IMR-90 (cell line): ENCODE measurements at regions not wholly inside any gene's neighbourhood (a gene's known extent, or its start where the extent isn't known, plus 50 kb on each side); places are given as distances from the start of the nearest gene placed in this dataset.
"Not testable (repeated sequence)": the region's sequence is repeated elsewhere in the genome, so short reads cannot be mapped to it uniquely, and the experiment has no call there.

Experiments used
- ATAC-seq: fragments of 200-7000 bp; cut with Tn5 transposase; 2 replicates; pipeline ENCODE4 v1.9.1; 2020; ENCODE audit warnings: low read depth, mild to moderate bottlenecking, moderate library complexity
- BruUV-seq: library from RNA; stranded (reverse); fragments of 400-500 nt; replicated peaks from 2 replicates; lab custom pipeline; 2021; lab: Mats Ljungman, UMichigan
- CTCF ChIA-PET: fragments of 300-600 bp; formaldehyde crosslinking; extraction: SDS; loops from one replicate; lab custom pipeline; 2021; ENCODE audit warnings: antibody characterized with exemption; lab: Yijun Ruan, JAX
- POLR2A ChIA-PET: fragments of 300-600 bp; sonication (Branson Sonifier 250); formaldehyde crosslinking; loops from one replicate; lab custom pipeline; 2022; ENCODE audit warnings: antibody characterized with exemption; ENCODE audit not compliant: unreplicated experiment; lab: Charles Lee
- DNase-seq: peaks from one replicate; pipeline ENCODE4 v3.0.0; 2013
- H2AFZ ChIP-seq: replicated peaks from 2 replicates; pipeline ENCODE3; 2013; ENCODE audit warnings: low read length, mild to moderate bottlenecking; ENCODE audit not compliant: poor library complexity
- H2AK5ac ChIP-seq: 2 replicates; pipeline ENCODE4 v1.6.1; 2013; ENCODE audit warnings: low read depth, low read length, inconsistent platforms
- H2AK9ac ChIP-seq: replicated peaks from 2 replicates; pipeline ENCODE3; 2013; ENCODE audit warnings: mild to moderate bottlenecking, low read depth, low read length, moderate library complexity; ENCODE audit not compliant: poor library complexity
- H2BK120ac ChIP-seq: 2 replicates; pipeline ENCODE4 v1.6.1; 2013; ENCODE audit warnings: low read depth, low read length, inconsistent platforms
- H2BK15ac ChIP-seq: 3 replicates; pipeline ENCODE4 v1.6.1; 2013; ENCODE audit warnings: low read depth, low read length, inconsistent platforms
- H2BK20ac ChIP-seq: 2 replicates; pipeline ENCODE4 v1.6.1; 2013; ENCODE audit warnings: low read depth, mild to moderate bottlenecking, inconsistent platforms, low read length, moderate library complexity
- H2BK5ac ChIP-seq: 2 replicates; pipeline ENCODE4 v1.6.1; 2013; ENCODE audit warnings: mild to moderate bottlenecking, low read depth, low read length, inconsistent platforms; ENCODE audit not compliant: poor library complexity, severe bottlenecking
- H3K14ac ChIP-seq: replicated peaks from 2 replicates; pipeline ENCODE4 v1.6.1; 2013; ENCODE audit warnings: low read depth, low read length, inconsistent platforms
- H3K18ac ChIP-seq: 2 replicates; pipeline ENCODE4 v1.6.1; 2013; ENCODE audit warnings: low read depth, low read length, control low read depth
- H3K23ac ChIP-seq: 2 replicates; pipeline ENCODE4 v1.6.1; 2013; ENCODE audit warnings: low read depth, low read length, inconsistent platforms
- H3K27ac ChIP-seq: 2 replicates; pipeline ENCODE4 v1.5.1; 2013; ENCODE audit warnings: mild to moderate bottlenecking, control low read depth, low read length; ENCODE audit not compliant: insufficient read depth
- H3K27me3 ChIP-seq: 2 replicates; pipeline ENCODE4 v1.6.1; 2013; ENCODE audit warnings: low read length; ENCODE audit not compliant: control insufficient read depth, insufficient read depth
- H3K36me3 ChIP-seq: 2 replicates; pipeline ENCODE4 v1.6.1; 2013; ENCODE audit warnings: low read length, mixed read lengths; ENCODE audit not compliant: control insufficient read depth, insufficient read depth
- H3K4ac ChIP-seq: 2 replicates; pipeline ENCODE4 v1.6.1; 2013; ENCODE audit warnings: low read depth, low read length, inconsistent platforms
- H3K4me1 ChIP-seq: 2 replicates; pipeline ENCODE4 v1.6.1; 2013; ENCODE audit warnings: low read length, mixed read lengths; ENCODE audit not compliant: control insufficient read depth, insufficient read depth
- H3K4me2 ChIP-seq: 2 replicates; pipeline ENCODE4 v1.6.1; 2013; ENCODE audit warnings: low read depth, mild to moderate bottlenecking, control low read depth, low read length, moderate library complexity
- H3K4me3 ChIP-seq: 2 replicates; pipeline ENCODE4 v1.5.1; 2013; ENCODE audit warnings: low read depth, mild to moderate bottlenecking, control low read depth, low read length, moderate library complexity; ENCODE audit not compliant: insufficient read depth
- H3K56ac ChIP-seq: 2 replicates; pipeline ENCODE4 v1.6.1; 2013; ENCODE audit warnings: low read length, inconsistent platforms; ENCODE audit not compliant: insufficient read depth; ENCODE audit errors: extremely low read depth
- H3K79me1 ChIP-seq, 2 experiments: 2 replicates each; pipeline ENCODE4 v1.6.1; 2013; ENCODE audit warnings: low read length in 2 of 2, inconsistent platforms in 1 of 2, low read depth in 1 of 2
- H3K9ac ChIP-seq: 2 replicates; pipeline ENCODE4 v1.6.1; 2013; ENCODE audit warnings: low read depth, low read length, control low read depth
- H3K9me1 ChIP-seq: 2 replicates; pipeline ENCODE4 v1.6.1; 2013; ENCODE audit warnings: low read length, inconsistent platforms; ENCODE audit not compliant: insufficient read depth
- H3K9me3 ChIP-seq: 2 replicates; pipeline ENCODE4 v1.6.1; 2013; ENCODE audit warnings: low read length; ENCODE audit not compliant: control insufficient read depth, insufficient read depth
- H4K20me1 ChIP-seq: 2 replicates; pipeline ENCODE4 v1.6.1; 2013; ENCODE audit warnings: low read length, inconsistent platforms; ENCODE audit not compliant: insufficient read depth
- H4K5ac ChIP-seq: 2 replicates; pipeline ENCODE4 v1.6.1; 2013; ENCODE audit warnings: mild to moderate bottlenecking, low read depth, low read length, control low read depth
- H4K8ac ChIP-seq, 2 experiments: 2 replicates each; pipeline ENCODE4 v1.6.1; 2013; ENCODE audit warnings: low read depth in 2 of 2, low read length in 2 of 2, control low read depth in 1 of 2, inconsistent platforms in 1 of 2
- H4K91ac ChIP-seq: 2 replicates; pipeline ENCODE4 v1.6.1; 2013; ENCODE audit warnings: low read depth, low read length, inconsistent platforms; ENCODE audit not compliant: insufficient read depth
- WGBS, 2 experiments: methylation state at CpG; one replicate each; pipeline versions ENCODE4 v1.1.5 to v1.1.7; 2013; ENCODE audit warnings: missing lambda C conversion rate in 2 of 2; ENCODE audit not compliant: insufficient read length in 1 of 2; ENCODE audit errors: extremely low coverage in 2 of 2; 5-methylcytosine and 5-hydroxymethylcytosine counted together
- dilution Hi-C: fragments of 300-500 bp; cut with HindIII; formaldehyde crosslinking; loops from one replicate; pipeline ENCODE4 v1.14.3; 2018; ENCODE audit warnings: low sequenced_read_pairs; ENCODE audit not compliant: unreplicated experiment
- in situ Hi-C: fragments of 300-500 bp; cut with MboI; formaldehyde crosslinking; loops from 3 replicates; pipeline ENCODE4 v1.14.3; 2019; ENCODE audit warnings: low sequenced_read_pairs, inconsistent platforms, mixed read lengths
- intact Hi-C: fragments of 100-400 bp; cut with micrococcal nuclease; formaldehyde crosslinking; loops from 2 replicates; pipeline ENCODE4 v1.10.0; 2022

DNA sequence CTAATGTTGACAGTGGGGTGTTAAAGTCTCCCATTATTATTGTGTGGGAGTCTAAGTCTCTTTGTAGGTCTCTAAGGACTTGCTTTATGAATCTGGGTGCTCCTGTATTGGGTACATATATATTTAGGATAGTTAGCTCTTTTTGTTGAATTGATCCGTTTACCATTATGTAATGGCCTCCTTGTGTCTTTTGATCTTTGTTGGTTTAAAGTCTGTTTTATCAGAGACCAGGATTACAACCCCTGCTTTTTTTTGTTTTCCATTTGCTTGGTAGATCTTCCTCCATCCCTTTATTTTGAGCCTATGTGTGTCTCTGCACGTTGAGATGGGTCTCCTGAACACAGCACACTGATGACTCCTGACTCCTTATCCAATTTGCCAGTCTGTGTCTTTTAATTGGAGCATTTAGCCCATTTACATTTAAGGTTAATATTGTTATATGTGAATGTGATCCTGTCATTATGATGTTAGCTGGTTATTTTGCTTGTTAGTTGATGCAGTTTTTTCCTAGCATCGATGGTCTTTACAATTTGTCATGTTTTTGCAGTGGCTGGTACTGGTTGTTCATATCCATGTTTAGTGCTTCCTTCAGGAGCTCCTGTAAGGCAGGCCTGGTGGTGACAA lies 188.9 kb downstream of the TTC6 start:
- H3K4ac ChIP-seq, in situ Hi-C loops, dilution Hi-C loops, H3K27ac ChIP-seq, H3K56ac ChIP-seq, H3K79me1 ChIP-seq, H3K9me1 ChIP-seq, H2BK15ac ChIP-seq, DNase-seq, H2AK5ac ChIP-seq, H3K18ac ChIP-seq, H4K91ac ChIP-seq, H4K8ac ChIP-seq, H3K9me3 ChIP-seq, H3K36me3 ChIP-seq, POLR2A ChIA-PET, H3K23ac ChIP-seq, CTCF ChIA-PET, H4K20me1 ChIP-seq, H2AK9ac ChIP-seq, H3K27me3 ChIP-seq, H3K9ac ChIP-seq, H2BK5ac ChIP-seq, H3K14ac ChIP-seq, H2BK20ac ChIP-seq, H3K4me2 ChIP-seq, H2AFZ ChIP-seq, BruUV-seq, intact Hi-C loops, ATAC-seq, H4K5ac ChIP-seq, H2BK120ac ChIP-seq, H3K4me1 ChIP-seq, H3K4me3 ChIP-seq: not testable (repeated sequence)
- no CpG with 5 or more reads among the region's 3 CpGs for WGBS, 2 experiments

- DNase-seq, H2BK5ac ChIP-seq, H3K4me2 ChIP-seq, H3K36me3 ChIP-seq, H3K27ac ChIP-seq, H3K4me3 ChIP-seq, H3K56ac ChIP-seq, H2BK20ac ChIP-seq, H4K20me1 ChIP-seq, CTCF ChIA-PET, H3K14ac ChIP-seq, H2AFZ ChIP-seq, H3K79me1 ChIP-seq, H3K9me1 ChIP-seq, dilution Hi-C loops, H3K27me3 ChIP-seq, H4K91ac ChIP-seq, H3K4ac ChIP-seq, H3K9me3 ChIP-seq, in situ Hi-C loops, H2AK9ac ChIP-seq, BruUV-seq, H3K18ac ChIP-seq, H2BK15ac ChIP-seq, POLR2A ChIA-PET, H2AK5ac ChIP-seq, H4K8ac ChIP-seq, ATAC-seq, H3K23ac ChIP-seq, H3K4me1 ChIP-seq, H3K9ac ChIP-seq, intact Hi-C loops, H2BK120ac ChIP-seq, H4K5ac ChIP-seq: not testable (repeated sequence)
These were observed 189.4 kb downstream of the TTC6 start for GRCh38 chr14:37784827-37785223.
